ENCODE measurements at regions not wholly inside any gene's neighbourhood (a gene's known extent, or its start where the extent isn't known, plus 50 kb on each side); places are given as distances from the start of the nearest gene placed in this dataset.

- TF ChIP-seq CTCF (IDR thresholded peaks at IDR 0.05; ENCODE audit: insufficient read depth, low read depth, low read length) (no peak), EZH2 (IDR thresholded peaks at IDR 0.05; ENCODE audit: insufficient read depth, low read length) (no peak)
Measured at GRCh38 chr1:224494343-224494742, 59.7 kb upstream of the WDR26 start.

Measured in astrocyte (in vitro differentiated cells and primary cell).